Spleen (tissue), 11 donors: ENCODE measurements at regions not wholly inside any gene's neighbourhood (a gene's known extent, or its start where the extent isn't known, plus 50 kb on each side); places are given as distances from the start of the nearest gene placed in this dataset.
A peak's percentile ranks its signal among the peaks of the same experiment; 100 is the strongest.

Experiments used
- DNase-seq: peaks from one replicate; pipeline ENCODE4 v3.0.0-alpha.2; 2020
- H3K27ac ChIP-seq, 8 donors: fragments of 200-600 bp; sonication (generic) in 7 of 8; 1 replicate in 4 of 8; 2 replicates in 4 of 8; pipeline versions ENCODE4 v1.5.0 to v1.8.0; 2016 to 2021; ENCODE audit warnings: inconsistent platforms in 4 of 8, mild to moderate bottlenecking in 4 of 8, moderate library complexity in 1 of 8
- H3K27me3 ChIP-seq, 7 donors: fragments of 200-600 bp; sonication (generic) in 6 of 7; replicated peaks in 1 of 7; 1 replicate in 4 of 7; 2 replicates in 3 of 7; pipeline versions ENCODE4 v1.5.0 to v1.8.0; 2016 to 2021; ENCODE audit warnings: inconsistent platforms in 3 of 7, mild to moderate bottlenecking in 1 of 7
- H3K36me3 ChIP-seq, 6 donors: fragments of 200-600 bp; sonication (generic) in 5 of 6; 1 replicate in 4 of 6; 2 replicates in 2 of 6; pipeline versions ENCODE4 v1.5.0 to v1.8.0; 2016 to 2021; ENCODE audit warnings: inconsistent platforms in 2 of 6
- H3K4me1 ChIP-seq, 6 donors: fragments of 200-600 bp; sonication (generic) in 5 of 6; 1 replicate in 3 of 6; 2 replicates in 3 of 6; pipeline versions ENCODE4 v1.5.0 to v1.8.0; 2016 to 2021; ENCODE audit warnings: inconsistent platforms in 3 of 6
- H3K4me3 ChIP-seq, 8 donors: fragments of 200-600 bp; sonication (generic) in 7 of 8; 1 replicate in 4 of 8; 2 replicates in 4 of 8; pipeline versions ENCODE4 v1.5.0 to v1.8.0; 2016 to 2021; ENCODE audit warnings: inconsistent platforms in 4 of 8, mild to moderate bottlenecking in 4 of 8, moderate library complexity in 2 of 8
- H3K9me3 ChIP-seq, 8 donors: fragments of 200-600 bp; sonication (generic) in 7 of 8; 1 replicate in 4 of 8; 2 replicates in 4 of 8; pipeline versions ENCODE4 v1.5.0 to v1.8.0; 2016 to 2021; ENCODE audit warnings: inconsistent platforms in 4 of 8
- POLR2A ChIP-seq, 3 donors: fragments of 450-650 bp; IDR thresholded peaks; one replicate each; pipeline ENCODE4 v1.5.1; 2017; ENCODE audit warnings: antibody characterized with exemption in 3 of 3, mild to moderate bottlenecking in 1 of 3
- POLR2AphosphoS5 ChIP-seq, 3 donors: sonication (generic); formaldehyde crosslinking; IDR thresholded peaks; one replicate each; pipeline ENCODE4 v1.5.1; 2017; ENCODE audit warnings: antibody characterized with exemption in 3 of 3
- WGBS, 5 donors: extraction: QIAGEN DNeasy Blood & Tissue Kit in 3 of 5; methylation state at CpG; one replicate each; pipeline versions ENCODE4 v1.1.5 to v1.1.7; 2013 to 2018; 5-methylcytosine and 5-hydroxymethylcytosine counted together
- intact Hi-C: fragments of 100-400 bp; cut with DNase I; formaldehyde crosslinking; loops from one replicate; pipeline ENCODE4 v1.15.0; 2023; ENCODE audit warnings: low total_unique reads
- TF ChIP-seq, protein P1 (sequence below), 11 experiments: fragments of 200-600 bp in 7 of 11; fragments of 450-650 bp in 4 of 11; sonication (generic) in 4 of 11; IDR thresholded peaks in 8 of 11; conservative IDR thresholded peaks in 3 of 11; 1 replicate in 7 of 11; 2 replicates in 4 of 11; pipeline versions ENCODE4 v1.4.0 to v1.8.0; 2016 to 2021; ENCODE audit warnings: antibody characterized with exemption in 11 of 11, inconsistent platforms in 4 of 11, mild to moderate bottlenecking in 1 of 11
- donor health status: healthy with polysubstance abuse.
- donor health status: DM: no; HTN: no; CAD: no; lungs with moderate emphysema.
- donor health status: DM: no; HTN: no; CAD: no.
- donor health status: Bipolar disorder and iron deficiency.
- donor health status: healthy.
- donor health status: DM: no; HTN: no; CAD: no.
- donor health status: DM: yes; HTN: yes; CAD: no.

DNA sequence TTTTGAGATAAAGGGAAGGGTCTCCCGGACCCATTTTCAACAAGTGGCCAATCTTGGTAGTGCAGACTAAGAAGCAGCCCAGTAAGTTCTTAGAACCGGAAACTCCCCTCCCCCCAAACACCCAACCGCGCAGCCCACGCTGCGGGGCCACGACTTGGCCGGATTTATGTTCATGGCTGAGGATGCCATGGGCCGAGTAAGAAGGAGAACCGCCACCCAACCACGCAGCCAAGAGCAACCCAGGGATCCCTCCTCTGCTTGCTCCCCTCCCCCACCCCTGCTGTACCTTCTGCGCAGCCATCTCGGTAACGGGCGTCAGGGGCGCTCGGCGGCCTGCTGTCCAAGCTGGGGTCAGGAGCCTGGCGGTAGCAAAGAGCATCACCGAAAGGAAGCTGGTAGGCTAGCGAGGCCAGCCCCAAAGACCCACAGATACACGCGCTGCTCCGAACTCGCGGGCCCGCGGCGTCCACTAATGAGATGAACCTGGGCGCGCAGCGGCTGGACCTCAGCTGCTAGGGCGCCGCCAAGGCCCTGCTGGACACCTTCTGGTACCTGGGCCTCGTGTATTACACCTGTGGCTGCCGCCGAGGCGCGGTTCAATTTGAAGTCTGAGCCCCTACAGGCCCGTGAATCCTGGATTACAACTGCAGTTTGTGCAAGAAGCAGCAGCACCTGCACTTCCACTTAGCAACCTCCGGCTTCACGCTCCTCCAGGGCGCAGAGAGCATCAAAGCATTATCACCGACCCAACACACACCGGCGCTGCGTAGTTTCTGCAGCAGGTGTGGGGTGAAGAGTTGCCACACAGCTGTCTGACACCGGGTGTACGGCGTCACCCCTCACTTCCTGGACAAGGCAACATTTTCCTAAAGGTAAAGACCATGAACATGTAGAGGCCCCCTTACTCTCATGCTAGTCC lies 63.4 kb downstream of the NUDT10 start:
- no peaks in the 10 kb centered on the region for H3K27me3 ChIP-seq
- intact Hi-C loops, result no loop called here
- H3K9me3 ChIP-seq, result peaks cover 0 to 7% (median 0%) of the 10 kb centered on the region in 8 donors
- peak; percentile 81 for DNase-seq
- no peaks in the 10 kb centered on the region for H3K36me3 ChIP-seq
- peak overlapping the region; percentile 24 to 80 (median 78) for H3K27ac ChIP-seq
- peak overlapping the region; percentile 30 to 75 (median 46) for H3K4me3 ChIP-seq
- peaks cover 0 to 12% (median 0%) of the 10 kb centered on the region in 6 donors for H3K4me1 ChIP-seq
- WGBS, 5 donors, result 1 to 37% (median 1%) methylated on average over 19 to 50 of the region's 50 CpGs
- TF ChIP-seq, protein P1, sequence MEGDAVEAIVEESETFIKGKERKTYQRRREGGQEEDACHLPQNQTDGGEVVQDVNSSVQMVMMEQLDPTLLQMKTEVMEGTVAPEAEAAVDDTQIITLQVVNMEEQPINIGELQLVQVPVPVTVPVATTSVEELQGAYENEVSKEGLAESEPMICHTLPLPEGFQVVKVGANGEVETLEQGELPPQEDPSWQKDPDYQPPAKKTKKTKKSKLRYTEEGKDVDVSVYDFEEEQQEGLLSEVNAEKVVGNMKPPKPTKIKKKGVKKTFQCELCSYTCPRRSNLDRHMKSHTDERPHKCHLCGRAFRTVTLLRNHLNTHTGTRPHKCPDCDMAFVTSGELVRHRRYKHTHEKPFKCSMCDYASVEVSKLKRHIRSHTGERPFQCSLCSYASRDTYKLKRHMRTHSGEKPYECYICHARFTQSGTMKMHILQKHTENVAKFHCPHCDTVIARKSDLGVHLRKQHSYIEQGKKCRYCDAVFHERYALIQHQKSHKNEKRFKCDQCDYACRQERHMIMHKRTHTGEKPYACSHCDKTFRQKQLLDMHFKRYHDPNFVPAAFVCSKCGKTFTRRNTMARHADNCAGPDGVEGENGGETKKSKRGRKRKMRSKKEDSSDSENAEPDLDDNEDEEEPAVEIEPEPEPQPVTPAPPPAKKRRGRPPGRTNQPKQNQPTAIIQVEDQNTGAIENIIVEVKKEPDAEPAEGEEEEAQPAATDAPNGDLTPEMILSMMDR (IDR thresholded peaks at IDR 0.05 in 8 of 11, conservative IDR thresholded peaks at IDR 0.05 in 3 of 11), result peak in 10 of 11 experiments; percentile 16 to 55 (median 40)
- no peak for TF ChIP-seq POLR2A (IDR thresholded peaks at IDR 0.05)
- TF ChIP-seq POLR2AphosphoS5 (IDR thresholded peaks at IDR 0.05), result peak; percentile 49 to 78 (median 69)

- intact Hi-C loops, result no loop called here
- H3K27ac ChIP-seq, result peak overlapping the region in 7 of 8 donors; percentile 39 to 80 (median 79)
- peaks cover 0 to 7% (median 0%) of the 10 kb centered on the region in 8 donors for H3K9me3 ChIP-seq
- no peaks in the 10 kb centered on the region for H3K27me3 ChIP-seq
- TF ChIP-seq POLR2A (IDR thresholded peaks at IDR 0.05) (no peak), POLR2AphosphoS5 (IDR thresholded peaks at IDR 0.05) (no peak)
- TF ChIP-seq, protein P1 (IDR thresholded peaks at IDR 0.05 in 8 of 11, conservative IDR thresholded peaks at IDR 0.05 in 3 of 11), result no peak
- H3K4me1 ChIP-seq, result peaks cover 0 to 12% (median 0%) of the 10 kb centered on the region in 6 donors
- WGBS, 5 donors, result 4 to 42% (median 12%) methylated on average over 4 of the region's 4 CpGs
- H3K4me3 ChIP-seq, result peak overlapping the region; percentile 30 to 75 (median 46)
- no peak for DNase-seq
- no peaks in the 10 kb centered on the region for H3K36me3 ChIP-seq
These were observed 62.8 kb downstream of the NUDT10 start for GRCh38 chrX:51395480-51395809.
